ENCODE measurements at regions not wholly inside any gene's neighbourhood (a gene's known extent, or its start where the extent isn't known, plus 50 kb on each side); places are given as distances from the start of the nearest gene placed in this dataset.
A peak's percentile ranks its signal among the peaks of the same experiment; 100 is the strongest.

DNA sequence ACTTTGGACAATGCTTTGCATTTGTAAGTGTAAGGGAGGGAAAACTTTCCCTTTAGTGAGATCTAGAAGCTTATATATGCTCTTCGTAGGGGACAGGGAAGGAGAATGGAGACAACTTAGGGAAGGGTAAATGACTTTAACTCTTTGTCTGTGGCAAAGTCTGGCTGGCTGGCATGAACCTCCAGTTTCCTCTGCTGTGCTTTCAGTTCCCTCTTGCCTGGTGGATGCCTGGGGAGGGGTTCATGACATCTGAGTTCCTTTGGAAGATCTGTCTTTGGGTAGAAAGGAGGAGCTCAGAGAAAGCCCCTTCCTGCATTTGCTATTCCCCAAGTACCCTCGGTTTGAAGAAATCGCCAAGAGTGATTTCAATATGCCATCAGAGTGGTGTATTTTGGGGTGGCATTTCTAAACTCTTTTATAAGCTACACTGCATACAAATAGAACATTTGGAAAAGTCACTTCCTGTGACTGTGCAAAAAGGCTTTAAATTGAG, 143.6 kb downstream of the VAPA start:
- ATAC-seq (ENCODE audit: low read depth) (peak; percentile 56), DNase-seq (no peak)
- Histone ChIP-seq H4K20me1 (ENCODE audit: insufficient read depth, low read length) (peaks cover under 1% of the 10 kb centered on the region; the same call in 1 of the 2 replicates), H2AK9ac (replicated peaks; ENCODE audit: low read depth, low read length, poor library complexity) (peak overlapping the region; percentile 76), H3K36me3 (ENCODE audit: control insufficient read depth, insufficient read depth, low read length) (no peaks in the 10 kb centered on the region), H4K5ac (ENCODE audit: low read depth, low read length) (peak overlapping the region; percentile 96), H4K91ac (ENCODE audit: insufficient read depth, low read depth, low read length) (peak overlapping the region; percentile 97), H2BK20ac (ENCODE audit: low read depth, low read length) (peak overlapping the region; percentile 95), H3K4me2 (ENCODE audit: low read depth, low read length) (peak overlapping the region; percentile 61), H3K27ac (ENCODE audit: insufficient read depth, low read length) (peak overlapping the region; percentile 89), H3K23ac (ENCODE audit: low read depth, low read length) (peak overlapping the region; percentile 77), H2BK120ac (ENCODE audit: low read depth, low read length) (peak overlapping the region; percentile 99), H3K14ac (replicated peaks; ENCODE audit: low read depth, low read length) (peak overlapping the region; percentile 88), H3K9me1 (ENCODE audit: insufficient read depth, low read length) (peaks cover 31% of the 10 kb centered on the region), H3K27me3 (ENCODE audit: control insufficient read depth, insufficient read depth, low read length) (no peaks in the 10 kb centered on the region), H3K79me1 (ENCODE audit: low read depth in 1 of 2, low read length in 2 of 2) (0 out of 4 replicates have a peak, but pooled peaks cover 0 to 5% of the 10 kb centered on the region in 2 experiments), H3K56ac (ENCODE audit: extremely low read depth, insufficient read depth, low read length) (peak overlapping the region; percentile 87), H3K4ac (ENCODE audit: low read depth, low read length) (peak overlapping the region; percentile 99), H3K4me1 (ENCODE audit: control insufficient read depth, insufficient read depth, low read length) (peaks cover 39% of the 10 kb centered on the region), H3K4me3 (ENCODE audit: insufficient read depth, low read depth, low read length) (no peak overlapping the region), H4K8ac (ENCODE audit: low read depth in 2 of 2, low read length in 2 of 2) (peak overlapping the region; percentile 93), H2AK5ac (ENCODE audit: low read depth, low read length) (peak overlapping the region; percentile 98), H2BK5ac (ENCODE audit: low read depth, low read length, poor library complexity, severe bottlenecking) (peak overlapping the region; percentile 97), H3K9ac (ENCODE audit: low read depth, low read length) (no peak overlapping the region), H3K18ac (ENCODE audit: low read depth, low read length) (peak overlapping the region; percentile 95), H3K9me3 (ENCODE audit: control insufficient read depth, insufficient read depth, low read length) (no peaks in the 10 kb centered on the region), H2BK15ac (ENCODE audit: low read depth, low read length) (peak overlapping the region; percentile 97), H2AFZ (replicated peaks; ENCODE audit: low read length, poor library complexity) (peak overlapping the region; percentile 28)
- intact Hi-C loops (cut with micrococcal nuclease) (loop anchor here (5.0 kb wide), 1 partner anchor 465 kb away; no protein-coding TSS in a partner anchor), dilution Hi-C loops (cut with HindIII; ENCODE audit: low sequenced_read_pairs, unreplicated experiment) (no loop called here), in situ Hi-C loops (cut with MboI; ENCODE audit: low sequenced_read_pairs) (no loop called here)
- POLR2A ChIA-PET (ENCODE audit: unreplicated experiment): no interaction called here
- TF ChIP-seq CEBPB (IDR thresholded peaks at IDR 0.05; ENCODE audit: low read depth, low read length): no peak
- TF ChIP-seq MAFK (IDR thresholded peaks at IDR 0.05; ENCODE audit: low read depth, low read length): 0 out of 2 replicates have a peak, but pooled peaks have one; percentile 20
- peak; percentile 88 for TF ChIP-seq NFE2L2 (IDR thresholded peaks at IDR 0.05; ENCODE audit: low read depth, low read length)
- CTCF ChIA-PET: interaction anchor here (1.5 kb wide), 1 partner anchor 14 kb away, joined by 4 read pairs; no protein-coding TSS in a partner anchor
- BruUV-seq (replicated peaks): no TSS peak
- WGBS, 2 experiments (ENCODE audit: extremely low coverage in 2 of 2, insufficient read length in 1 of 2): no CpG with 5 or more reads among the region's 3 CpGs

Measured in IMR-90 (cell line).